DMS79 treated with DMSO at 0.1 percent for 48 hours (cell line): ENCODE measurements at regions not wholly inside any gene's neighbourhood (a gene's known extent, or its start where the extent isn't known, plus 50 kb on each side); places are given as distances from the start of the nearest gene placed in this dataset.

Experiments
- DNase-seq: peaks from one replicate; lab custom pipeline; 2025; lab: John Stamatoyannopoulos, UW

DNA sequence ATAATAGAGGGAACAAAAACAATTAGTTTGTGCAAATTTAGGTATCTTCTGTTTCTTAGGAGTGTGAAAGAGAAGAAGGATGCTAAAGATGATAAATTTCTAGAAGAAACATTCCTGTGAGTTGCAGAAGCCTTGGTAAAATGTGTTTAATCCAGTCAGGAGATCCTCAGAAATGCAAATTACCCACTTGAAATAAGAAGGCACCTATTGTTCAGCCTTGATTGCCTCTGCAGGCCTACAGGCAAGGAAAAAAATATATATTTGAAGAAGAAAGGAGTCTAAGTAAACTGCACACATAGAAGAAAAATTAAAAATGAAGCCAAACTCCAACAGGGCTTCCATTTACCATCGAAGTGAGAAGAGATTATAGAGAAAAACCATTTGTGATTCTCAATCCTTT, 51.0 kb upstream of the LHX8 start:
- DNase-seq = no peak

DNA sequence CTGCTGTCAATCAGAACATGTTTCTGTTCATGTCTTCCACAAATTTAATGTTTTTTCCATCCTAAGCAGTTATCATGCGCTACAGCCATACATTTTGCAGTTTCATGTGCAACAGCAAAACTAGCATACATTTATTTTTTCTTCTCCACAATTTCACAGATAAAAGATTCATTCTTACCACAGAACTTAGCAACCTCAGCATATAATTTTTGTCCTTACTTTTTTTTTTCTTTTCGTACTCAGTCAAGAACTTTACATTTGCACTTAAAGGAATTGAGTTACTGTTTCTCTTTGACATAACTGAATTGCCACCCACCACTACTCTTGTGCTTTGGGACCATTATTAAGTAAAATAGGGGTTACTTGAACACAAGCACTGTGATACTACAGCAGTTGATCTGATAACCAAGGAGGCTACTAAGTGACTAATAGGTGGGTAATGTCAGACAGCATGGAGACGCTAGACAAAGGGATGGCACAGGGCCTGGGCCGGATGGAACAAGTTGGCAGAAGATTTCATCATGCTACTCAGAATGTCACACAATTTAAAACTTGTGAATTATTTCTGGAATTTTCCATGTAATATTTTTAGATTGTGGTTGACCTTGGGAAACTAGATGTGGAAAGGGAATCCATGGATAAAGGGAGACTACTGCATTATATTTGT, 50.2 kb upstream of the LHX8 start:
- no peak for DNase-seq
